GM12878 (cell line): ENCODE measurements at regions not wholly inside any gene's neighbourhood (a gene's known extent, or its start where the extent isn't known, plus 50 kb on each side); places are given as distances from the start of the nearest gene placed in this dataset.

Source experiments
- ATF7 ChIP-seq: fragments of 450-650 bp; IDR thresholded peaks from 2 replicates; pipeline ENCODE4 v1.6.1; 2016; ENCODE audit warnings: low read depth, mild to moderate bottlenecking
- BCL11A ChIP-seq: IDR thresholded peaks from 2 replicates; pipeline ENCODE4 v1.6.1; 2011; ENCODE audit warnings: low read depth, low read length
- CHD4 ChIP-seq: fragments of 200-600 bp; sonication (generic); IDR thresholded peaks from 2 replicates; pipeline ENCODE4 v1.6.1; 2016; ENCODE audit warnings: mild to moderate bottlenecking
- E2F4 ChIP-seq: IDR thresholded peaks from 2 replicates; pipeline ENCODE4 v1.6.1; 2012; ENCODE audit warnings: low read depth, low read length, improper control_type of control experiment
- ETV6 ChIP-seq, 2 experiments: fragments of 450-650 bp in 1 of 2; IDR thresholded peaks in 1 of 2; conservative IDR thresholded peaks in 1 of 2; 2 replicates each; pipeline ENCODE4 v1.6.1; 2014; ENCODE audit warnings: antibody characterized with exemption in 1 of 2, borderline replicate concordance in 1 of 2, low read depth in 1 of 2, mild to moderate bottlenecking in 1 of 2, moderate library complexity in 1 of 2
- EZH2 ChIP-seq: IDR thresholded peaks from 2 replicates; pipeline ENCODE4 v1.6.1; 2012; ENCODE audit warnings: low read depth, mild to moderate bottlenecking, control low read depth, inconsistent platforms, low read length, borderline replicate concordance; ENCODE audit not compliant: control insufficient read depth
- GATAD2B ChIP-seq: fragments of 450-650 bp; conservative IDR thresholded peaks from 2 replicates; pipeline ENCODE4 v1.6.1; 2017; ENCODE audit warnings: low read depth, mild to moderate bottlenecking, moderate library complexity
- LARP7 ChIP-seq: fragments of 450-650 bp; IDR thresholded peaks from 2 replicates; pipeline ENCODE4 v1.6.1; 2017; ENCODE audit warnings: mild to moderate bottlenecking
- MTA3 ChIP-seq: IDR thresholded peaks from 2 replicates; pipeline ENCODE4 v1.6.1; 2012; ENCODE audit warnings: low read length, inconsistent platforms, borderline replicate concordance
- MYB ChIP-seq: fragments of 150-350 bp; IDR thresholded peaks from 2 replicates; pipeline ENCODE4 v1.6.1; 2014; ENCODE audit warnings: mild to moderate bottlenecking, low read depth, low read length, borderline replicate concordance
- NFYA ChIP-seq: IDR thresholded peaks from 2 replicates; pipeline ENCODE4 v1.6.1; 2011; ENCODE audit warnings: low read depth, mild to moderate bottlenecking, low read length, improper control_type of control experiment, borderline replicate concordance
- NFYB ChIP-seq: IDR thresholded peaks from 2 replicates; pipeline ENCODE4 v1.6.1; 2011; ENCODE audit warnings: low read depth, mild to moderate bottlenecking, low read length, improper control_type of control experiment, moderate library complexity; ENCODE audit not compliant: insufficient read depth
- NR2C1 ChIP-seq: fragments of 450-650 bp; IDR thresholded peaks from 2 replicates; pipeline ENCODE4 v1.6.1; 2017; ENCODE audit warnings: antibody characterized with exemption, mild to moderate bottlenecking, moderate library complexity
- PAX5 ChIP-seq: IDR thresholded peaks from 2 replicates; pipeline ENCODE4 v1.6.1; 2011; ENCODE audit warnings: low read depth, low read length, borderline replicate concordance
- SMARCA5 ChIP-seq: fragments of 450-650 bp; IDR thresholded peaks from 2 replicates; pipeline ENCODE4 v1.6.1; 2017; ENCODE audit warnings: mild to moderate bottlenecking
- SP1 ChIP-seq: IDR thresholded peaks from one replicate; pipeline ENCODE4 v1.6.1; 2011; ENCODE audit warnings: low read depth, low read length
- STAT3 ChIP-seq: IDR thresholded peaks from 2 replicates; pipeline ENCODE4 v1.6.1; 2011; ENCODE audit warnings: low read depth, low read length, improper control_type of control experiment
- SUZ12 ChIP-seq: fragments of 200-600 bp; sonication (generic); IDR thresholded peaks from one replicate; pipeline ENCODE4 v1.6.1; 2018; ENCODE audit warnings: antibody characterized with exemption, mild to moderate bottlenecking; ENCODE audit not compliant: unreplicated experiment
- ZNF384 ChIP-seq: IDR thresholded peaks from 2 replicates; pipeline ENCODE4 v1.6.1; 2012; ENCODE audit warnings: low read depth, mild to moderate bottlenecking, low read length, improper control_type of control experiment, borderline replicate concordance
- ZZZ3 ChIP-seq: IDR thresholded peaks from 2 replicates; pipeline ENCODE4 v1.6.1; 2011; ENCODE audit warnings: low read depth; ENCODE audit not compliant: control insufficient read depth, insufficient read length
- TF ChIP-seq, protein P1 (sequence below): IDR thresholded peaks from 2 replicates; pipeline ENCODE4 v1.6.1; 2011; ENCODE audit warnings: mild to moderate bottlenecking, low read depth, low read length, moderate library complexity; ENCODE audit not compliant: insufficient replicate concordance
- TF ChIP-seq, protein P2 (sequence below): fragments of 450-650 bp; IDR thresholded peaks from 2 replicates; pipeline ENCODE4 v1.6.1; 2017; ENCODE audit warnings: mild to moderate bottlenecking, moderate library complexity
- TF ChIP-seq, protein P3 (sequence below): fragments of 450-650 bp; IDR thresholded peaks from 2 replicates; pipeline ENCODE4 v1.6.1; 2017; ENCODE audit warnings: mild to moderate bottlenecking, low read depth, inconsistent platforms; ENCODE audit not compliant: poor library complexity, severe bottlenecking

DNA sequence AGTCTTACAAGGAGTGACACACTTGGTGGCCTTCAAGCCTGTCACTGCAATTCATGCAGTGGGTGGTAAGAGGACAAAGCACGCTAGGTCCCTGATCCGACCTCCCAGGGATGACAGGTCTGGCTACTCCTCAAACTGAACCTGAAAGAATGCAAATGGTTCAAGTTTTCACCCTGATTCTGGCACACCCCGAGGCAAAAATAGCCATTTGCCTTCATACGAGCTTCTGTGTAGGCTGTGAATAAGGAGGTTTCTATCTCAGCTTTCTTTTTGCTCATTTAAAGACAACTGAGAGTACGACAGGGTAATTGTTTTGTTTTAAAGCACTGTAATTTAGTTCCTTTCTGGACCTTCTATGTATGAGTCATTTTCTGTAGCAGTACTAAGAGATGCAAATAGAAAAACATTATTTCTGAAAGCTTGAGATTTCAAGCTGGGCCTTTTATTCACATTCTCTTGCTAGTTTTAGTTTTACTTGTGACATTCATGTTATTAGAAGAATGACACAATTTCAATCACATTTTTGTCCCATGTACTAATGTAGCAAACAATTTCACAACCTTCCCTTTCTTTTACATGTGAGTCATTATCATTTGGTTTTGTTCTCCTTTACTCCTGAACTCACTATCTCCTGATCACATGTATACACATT is 56.6 kb upstream of the FDX1 start (continued):
- TF ChIP-seq, protein P1, sequence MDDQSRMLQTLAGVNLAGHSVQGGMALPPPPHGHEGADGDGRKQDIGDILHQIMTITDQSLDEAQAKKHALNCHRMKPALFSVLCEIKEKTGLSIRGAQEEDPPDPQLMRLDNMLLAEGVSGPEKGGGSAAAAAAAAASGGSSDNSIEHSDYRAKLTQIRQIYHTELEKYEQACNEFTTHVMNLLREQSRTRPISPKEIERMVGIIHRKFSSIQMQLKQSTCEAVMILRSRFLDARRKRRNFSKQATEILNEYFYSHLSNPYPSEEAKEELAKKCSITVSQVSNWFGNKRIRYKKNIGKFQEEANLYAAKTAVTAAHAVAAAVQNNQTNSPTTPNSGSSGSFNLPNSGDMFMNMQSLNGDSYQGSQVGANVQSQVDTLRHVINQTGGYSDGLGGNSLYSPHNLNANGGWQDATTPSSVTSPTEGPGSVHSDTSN, result no peak
- no peak for TF ChIP-seq SUZ12
- peak; percentile 86 for TF ChIP-seq ATF7
- TF ChIP-seq, protein P2, sequence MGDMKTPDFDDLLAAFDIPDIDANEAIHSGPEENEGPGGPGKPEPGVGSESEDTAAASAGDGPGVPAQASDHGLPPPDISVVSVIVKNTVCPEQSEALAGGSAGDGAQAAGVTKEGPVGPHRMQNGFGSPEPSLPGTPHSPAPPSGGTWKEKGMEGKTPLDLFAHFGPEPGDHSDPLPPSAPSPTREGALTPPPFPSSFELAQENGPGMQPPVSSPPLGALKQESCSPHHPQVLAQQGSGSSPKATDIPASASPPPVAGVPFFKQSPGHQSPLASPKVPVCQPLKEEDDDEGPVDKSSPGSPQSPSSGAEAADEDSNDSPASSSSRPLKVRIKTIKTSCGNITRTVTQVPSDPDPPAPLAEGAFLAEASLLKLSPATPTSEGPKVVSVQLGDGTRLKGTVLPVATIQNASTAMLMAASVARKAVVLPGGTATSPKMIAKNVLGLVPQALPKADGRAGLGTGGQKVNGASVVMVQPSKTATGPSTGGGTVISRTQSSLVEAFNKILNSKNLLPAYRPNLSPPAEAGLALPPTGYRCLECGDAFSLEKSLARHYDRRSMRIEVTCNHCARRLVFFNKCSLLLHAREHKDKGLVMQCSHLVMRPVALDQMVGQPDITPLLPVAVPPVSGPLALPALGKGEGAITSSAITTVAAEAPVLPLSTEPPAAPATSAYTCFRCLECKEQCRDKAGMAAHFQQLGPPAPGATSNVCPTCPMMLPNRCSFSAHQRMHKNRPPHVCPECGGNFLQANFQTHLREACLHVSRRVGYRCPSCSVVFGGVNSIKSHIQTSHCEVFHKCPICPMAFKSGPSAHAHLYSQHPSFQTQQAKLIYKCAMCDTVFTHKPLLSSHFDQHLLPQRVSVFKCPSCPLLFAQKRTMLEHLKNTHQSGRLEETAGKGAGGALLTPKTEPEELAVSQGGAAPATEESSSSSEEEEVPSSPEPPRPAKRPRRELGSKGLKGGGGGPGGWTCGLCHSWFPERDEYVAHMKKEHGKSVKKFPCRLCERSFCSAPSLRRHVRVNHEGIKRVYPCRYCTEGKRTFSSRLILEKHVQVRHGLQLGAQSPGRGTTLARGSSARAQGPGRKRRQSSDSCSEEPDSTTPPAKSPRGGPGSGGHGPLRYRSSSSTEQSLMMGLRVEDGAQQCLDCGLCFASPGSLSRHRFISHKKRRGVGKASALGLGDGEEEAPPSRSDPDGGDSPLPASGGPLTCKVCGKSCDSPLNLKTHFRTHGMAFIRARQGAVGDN, result peak; percentile 55; the same call in 1 of the 2 replicates
- TF ChIP-seq NFYB, result no peak
- peak; percentile 48 for TF ChIP-seq SP1
- no peak for TF ChIP-seq MYB
- TF ChIP-seq, protein P3, sequence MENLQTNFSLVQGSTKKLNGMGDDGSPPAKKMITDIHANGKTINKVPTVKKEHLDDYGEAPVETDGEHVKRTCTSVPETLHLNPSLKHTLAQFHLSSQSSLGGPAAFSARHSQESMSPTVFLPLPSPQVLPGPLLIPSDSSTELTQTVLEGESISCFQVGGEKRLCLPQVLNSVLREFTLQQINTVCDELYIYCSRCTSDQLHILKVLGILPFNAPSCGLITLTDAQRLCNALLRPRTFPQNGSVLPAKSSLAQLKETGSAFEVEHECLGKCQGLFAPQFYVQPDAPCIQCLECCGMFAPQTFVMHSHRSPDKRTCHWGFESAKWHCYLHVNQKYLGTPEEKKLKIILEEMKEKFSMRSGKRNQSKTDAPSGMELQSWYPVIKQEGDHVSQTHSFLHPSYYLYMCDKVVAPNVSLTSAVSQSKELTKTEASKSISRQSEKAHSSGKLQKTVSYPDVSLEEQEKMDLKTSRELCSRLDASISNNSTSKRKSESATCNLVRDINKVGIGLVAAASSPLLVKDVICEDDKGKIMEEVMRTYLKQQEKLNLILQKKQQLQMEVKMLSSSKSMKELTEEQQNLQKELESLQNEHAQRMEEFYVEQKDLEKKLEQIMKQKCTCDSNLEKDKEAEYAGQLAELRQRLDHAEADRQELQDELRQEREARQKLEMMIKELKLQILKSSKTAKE, result peak; percentile 87
- no peak for TF ChIP-seq ZNF384
- TF ChIP-seq NR2C1, result no peak
- no peak for TF ChIP-seq GATAD2B
- TF ChIP-seq LARP7, result no peak
- no peak for TF ChIP-seq CHD4
- TF ChIP-seq EZH2, result no peak
- 0 out of 2 replicates have a peak, but pooled peaks have one; percentile 50 for TF ChIP-seq STAT3
- TF ChIP-seq MTA3, result peak; percentile 84
- TF ChIP-seq BCL11A, result peak; percentile 76
- no peak for TF ChIP-seq SMARCA5
- no peak for TF ChIP-seq E2F4
- TF ChIP-seq ZZZ3, result no peak
- no peak for TF ChIP-seq NFYA
- peak in 1 of 2 experiments; percentile 59; a peak in 1 of 4 replicates for TF ChIP-seq ETV6 (conservative IDR thresholded peaks at IDR 0.05 in 1 of 2, IDR thresholded peaks at IDR 0.05 in 1 of 2; ENCODE audit: borderline replicate concordance in 1 of 2, low read depth in 1 of 2)
- peak; percentile 56; the same call in 1 of the 2 replicates for TF ChIP-seq PAX5
